ENCODE measurements at regions not wholly inside any gene's neighbourhood (a gene's known extent, or its start where the extent isn't known, plus 50 kb on each side); places are given as distances from the start of the nearest gene placed in this dataset.

GRCh38 chr14:37824939-37825712 lies 229.7 kb downstream of the TTC6 start:
- H2AFZ ChIP-seq (ENCODE audit: low read depth, low read length) = no peak overlapping the region
- BruUV-seq (replicated peaks) = no TSS peak
- no peaks in the 10 kb centered on the region for H4K20me1 ChIP-seq (replicated peaks; ENCODE audit: control insufficient read depth, extremely low read depth, insufficient read depth, low read length)
- H3K4me2 ChIP-seq (ENCODE audit: insufficient read depth, low read length) = no peak overlapping the region
- H3K9me1 ChIP-seq (replicated peaks; ENCODE audit: control insufficient read depth, extremely low read depth, insufficient read depth, low read length) = no peaks in the 10 kb centered on the region
- no peak overlapping the region for H3K9ac ChIP-seq (replicated peaks; ENCODE audit: extremely low read depth, insufficient read depth, low read length)
- H3K4me1 ChIP-seq (ENCODE audit: control insufficient read depth, extremely low read depth, insufficient read depth, low read length) = no peaks in the 10 kb centered on the region
- no peaks in the 10 kb centered on the region for H3K9me3 ChIP-seq (replicated peaks; ENCODE audit: control insufficient read depth, insufficient read depth, low read length)
- ChIA-PET POLR2A (no interaction called here), CTCF (no interaction called here)
- no peaks in the 10 kb centered on the region for H3K36me3 ChIP-seq (ENCODE audit: control insufficient read depth in 2 of 2, extremely low read depth in 1 of 2, insufficient read depth in 2 of 2, low read length in 2 of 2)
- H3K79me2 ChIP-seq (ENCODE audit: control insufficient read depth, insufficient read depth, low read length) = no peaks in the 10 kb centered on the region
- DNase-seq (ENCODE audit: low read depth, low spot score) (no peak), FAIRE-seq (no peak)
- TF ChIP-seq POLR2A (IDR thresholded peaks at IDR 0.05; ENCODE audit: low read depth, low read length) (no peak), EZH2 (IDR thresholded peaks at IDR 0.05; ENCODE audit: borderline replicate concordance, low read depth, low read length, severe bottlenecking) (no peak), FOS (IDR thresholded peaks at IDR 0.05; ENCODE audit: borderline replicate concordance, insufficient read depth, low read length) (no peak), GATA2 (IDR thresholded peaks at IDR 0.05; ENCODE audit: insufficient read depth, insufficient read length, low read depth, low read length) (no peak), MYC (IDR thresholded peaks at IDR 0.05; ENCODE audit: low read depth, low read length) (no peak), CTCF (IDR thresholded peaks at IDR 0.05; ENCODE audit: extremely low read depth in 1 of 2, insufficient read depth in 1 of 2, low read depth in 1 of 2, low read length in 2 of 2) (no peak), JUN (IDR thresholded peaks at IDR 0.05; ENCODE audit: borderline replicate concordance, insufficient read depth, insufficient read length, low read depth) (no peak), MAX (IDR thresholded peaks at IDR 0.05; ENCODE audit: insufficient read depth, insufficient read length) (no peak), POLR2AphosphoS5 (IDR thresholded peaks at IDR 0.05; ENCODE audit: insufficient read depth, low read depth, low read length) (no peak)
- dilution Hi-C loops (cut with MboI; ENCODE audit: extremely low pct_ligation_motif_present, low sequenced_read_pairs) (no loop called here), intact Hi-C loops (cut with micrococcal nuclease) (no loop called here)
- no peak overlapping the region for H3K27ac ChIP-seq (ENCODE audit: insufficient read depth, low read depth, low read length)
- H3K4me3 ChIP-seq (replicated peaks in 1 of 3; ENCODE audit: insufficient read depth in 1 of 3, low read depth in 1 of 3, low read length in 3 of 3) = no peak overlapping the region
- peaks cover 0 to 3% of the 10 kb centered on the region in 2 experiments for H3K27me3 ChIP-seq (ENCODE audit: control insufficient read depth in 2 of 2, insufficient read depth in 2 of 2, low read length in 2 of 2)
